HG03432 (cell line): ENCODE measurements at regions not wholly inside any gene's neighbourhood (a gene's known extent, or its start where the extent isn't known, plus 50 kb on each side); places are given as distances from the start of the nearest gene placed in this dataset.

ENCODE experiments used
- ATAC-seq: cut with Tn5 transposase; IDR thresholded peaks from one replicate; pipeline ENCODE4 v1.9.1; 2021; ENCODE audit warnings: mild to moderate bottlenecking, moderate library complexity; ENCODE audit not compliant: unreplicated experiment

DNA sequence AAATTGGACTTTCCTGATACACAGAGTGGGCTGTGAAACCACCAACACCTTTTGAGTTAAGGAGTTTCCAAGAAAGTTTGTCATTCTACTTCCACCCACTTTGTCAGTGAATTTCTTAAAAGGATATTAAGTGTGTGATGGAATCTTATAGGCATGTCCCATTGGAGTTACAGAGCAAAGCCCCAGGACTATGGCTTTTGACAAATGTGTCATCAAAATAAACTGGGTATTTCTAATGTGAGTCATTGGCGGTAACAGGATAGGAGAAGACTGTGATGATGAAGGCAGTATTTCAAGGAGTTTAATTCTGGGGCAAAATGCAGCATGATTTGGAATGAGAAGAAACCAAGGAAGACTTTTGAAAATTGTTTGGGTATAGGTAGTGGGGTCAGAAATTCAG, 1013.8 kb upstream of the EEF2KMT start:
- no peak for ATAC-seq

DNA sequence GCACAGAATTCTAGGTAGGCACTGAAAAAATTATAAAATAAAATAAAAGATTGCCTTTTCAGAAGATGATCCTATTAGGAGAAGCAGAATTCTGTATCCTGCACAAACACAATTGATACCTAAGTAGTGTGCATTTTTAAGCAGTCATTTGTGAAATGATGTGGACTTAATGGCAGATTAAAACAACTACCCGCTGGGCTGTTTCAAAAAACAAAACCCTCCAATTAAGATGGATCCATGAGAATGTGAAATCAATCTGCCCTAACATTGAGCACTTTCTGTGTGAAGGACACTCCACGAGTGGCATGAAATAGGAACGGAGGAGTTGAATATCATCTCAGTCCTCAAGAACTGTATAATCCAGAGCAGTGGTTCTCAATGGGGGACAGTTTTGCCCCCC, 1012.8 kb upstream of the EEF2KMT start:
- ATAC-seq: no peak

DNA sequence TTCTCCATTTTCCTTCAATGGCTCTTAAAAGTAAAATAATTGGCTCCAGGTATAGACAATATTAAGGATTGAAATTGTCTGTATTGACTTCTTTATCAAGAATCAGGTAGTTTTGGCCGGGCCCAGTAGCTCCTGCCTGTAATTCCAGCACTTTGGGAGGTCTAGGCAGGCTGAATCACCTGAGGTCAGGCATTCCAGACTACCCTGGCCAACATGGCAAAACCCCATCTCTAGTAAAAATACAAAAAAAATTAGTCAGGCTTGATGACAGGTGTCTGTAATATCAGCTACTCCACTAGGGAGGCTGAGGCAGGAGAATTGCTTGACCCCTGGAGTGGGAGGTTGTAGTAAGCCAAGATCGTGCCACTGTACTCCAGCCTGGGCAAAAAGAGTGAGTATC, 1008.5 kb upstream of the EEF2KMT start:
- ATAC-seq: no peak

DNA sequence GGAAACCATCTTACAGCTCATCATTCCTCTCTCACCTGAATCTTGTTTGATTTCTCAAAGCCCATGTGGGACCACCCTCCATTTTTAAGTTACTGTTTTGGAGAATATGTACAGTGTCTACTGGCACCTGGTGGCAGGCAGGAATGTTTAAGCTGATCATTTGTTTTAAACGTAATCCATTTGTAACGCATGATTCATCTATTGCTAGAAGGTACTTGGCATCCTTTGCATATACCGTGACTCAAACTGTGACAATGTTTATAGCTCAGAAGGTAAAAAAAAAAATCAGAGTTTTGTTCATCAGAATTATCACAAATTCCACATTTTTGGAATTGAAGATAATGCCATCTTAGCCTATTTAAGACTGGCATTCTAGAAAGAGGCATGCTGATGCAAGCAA, 1007.5 kb upstream of the EEF2KMT start:
- ATAC-seq: no peak

DNA sequence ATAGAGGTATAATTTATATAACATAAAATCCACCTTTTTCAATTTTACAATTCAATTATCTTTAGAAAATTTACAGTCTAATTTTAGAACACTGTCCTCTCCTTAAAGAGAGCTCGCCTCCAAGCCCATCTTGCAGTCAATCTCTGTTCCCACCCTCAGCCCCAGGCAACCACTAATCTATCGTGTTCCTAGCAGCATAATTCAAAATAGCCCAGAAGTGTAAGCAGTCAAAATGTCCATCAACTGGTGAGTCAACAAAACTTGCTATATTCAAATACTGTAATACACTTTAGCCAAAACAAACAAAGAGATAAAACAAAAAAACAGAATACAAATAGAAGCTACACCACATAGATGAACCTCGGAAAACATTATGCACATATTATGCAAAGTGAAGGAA, 1006.8 kb upstream of the EEF2KMT start:
- ATAC-seq: no peak

DNA sequence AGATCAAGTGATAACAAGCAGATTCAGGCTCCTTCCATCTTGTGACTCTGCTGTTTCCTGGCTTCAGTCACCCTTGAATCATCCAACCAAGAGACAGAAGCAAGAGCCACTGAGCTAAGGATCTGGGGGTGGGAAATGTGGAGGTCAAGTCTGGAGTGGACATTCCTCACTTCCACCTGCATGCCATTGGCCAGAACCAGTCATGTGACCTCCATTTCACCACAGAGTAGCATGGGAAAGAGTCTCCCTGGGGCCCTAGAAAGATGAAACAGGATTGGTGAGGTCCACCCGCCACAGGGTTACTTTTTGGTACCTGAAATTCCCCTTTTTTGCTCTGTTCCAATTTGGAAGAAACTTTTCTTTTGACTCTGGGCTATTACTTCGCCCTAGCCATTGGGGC, 1006.0 kb upstream of the EEF2KMT start:
- no peak for ATAC-seq

DNA sequence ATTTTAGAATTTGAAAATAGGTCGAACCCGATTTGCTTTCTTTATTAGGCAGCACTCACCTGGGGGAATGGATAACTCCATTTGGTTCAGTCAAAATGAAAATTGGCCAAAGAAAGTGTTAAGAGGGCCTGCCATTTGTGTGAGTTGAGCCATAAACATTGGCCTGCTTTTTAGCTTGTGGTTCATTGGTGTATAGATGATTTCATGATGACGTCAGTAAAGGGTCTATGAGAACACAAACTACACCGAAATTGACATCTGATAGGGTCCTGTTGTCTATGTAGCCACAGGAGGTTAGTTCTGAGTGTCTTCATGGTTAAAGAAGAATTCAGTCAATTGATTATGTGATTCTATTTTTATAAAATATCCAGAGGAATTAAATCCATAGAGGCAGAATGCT, 1001.5 kb upstream of the EEF2KMT start:
- ATAC-seq: no peak

DNA sequence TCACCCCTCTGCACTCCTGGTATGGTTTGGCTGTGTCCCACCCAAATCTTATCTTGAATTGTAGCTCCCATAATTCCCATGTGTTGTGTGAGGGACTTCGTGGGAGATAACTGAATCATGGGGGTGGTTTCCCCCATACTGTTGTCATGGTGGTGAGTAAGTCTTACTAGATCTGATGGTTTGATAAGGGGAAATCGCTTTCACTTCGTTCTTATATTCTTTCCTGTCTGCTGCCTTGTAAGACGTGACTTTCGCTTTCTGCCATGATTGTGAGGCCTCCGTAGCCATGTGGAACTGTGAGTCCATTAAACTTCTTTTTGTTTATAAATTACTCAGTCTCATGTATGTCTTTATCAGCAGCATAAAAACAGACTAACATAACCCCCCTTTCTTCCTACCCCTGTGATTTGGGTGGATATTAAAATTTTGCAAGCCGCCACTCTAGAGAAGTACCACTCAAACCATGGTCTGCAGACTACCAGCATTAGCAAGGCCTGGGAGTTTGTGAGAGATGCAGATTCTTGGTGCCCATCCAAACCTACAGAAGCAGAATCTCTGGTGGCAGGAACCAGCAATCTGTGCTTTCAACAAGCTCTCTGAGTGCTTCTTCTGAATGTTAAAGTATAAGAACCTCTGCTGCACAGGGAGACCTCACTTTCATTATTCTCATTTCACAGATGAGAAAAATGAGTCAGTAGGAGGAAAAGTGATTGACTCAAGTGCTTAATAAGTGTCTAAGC, 999.5 kb upstream of the EEF2KMT start:
- ATAC-seq: no peak

DNA sequence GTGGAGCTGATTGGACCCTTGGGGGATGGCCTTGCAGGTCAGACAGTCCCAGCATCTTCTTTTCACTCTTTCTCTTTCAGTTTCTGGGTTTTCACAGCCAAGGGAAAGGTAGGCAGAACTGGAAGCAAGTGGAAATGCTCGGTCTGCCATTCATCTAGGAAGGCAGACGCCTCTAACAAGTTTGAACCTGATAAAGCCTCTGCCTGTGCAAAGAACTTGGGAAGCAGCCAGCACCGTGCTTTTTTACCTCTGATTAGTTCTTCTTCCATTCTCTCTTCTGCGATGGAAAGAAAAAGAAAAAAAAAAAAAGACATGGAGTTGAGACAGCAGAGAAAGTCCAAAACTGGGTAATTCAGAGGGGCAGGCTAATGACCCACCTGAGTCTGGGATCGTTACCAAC, 997.8 kb upstream of the EEF2KMT start:
- ATAC-seq: no peak

DNA sequence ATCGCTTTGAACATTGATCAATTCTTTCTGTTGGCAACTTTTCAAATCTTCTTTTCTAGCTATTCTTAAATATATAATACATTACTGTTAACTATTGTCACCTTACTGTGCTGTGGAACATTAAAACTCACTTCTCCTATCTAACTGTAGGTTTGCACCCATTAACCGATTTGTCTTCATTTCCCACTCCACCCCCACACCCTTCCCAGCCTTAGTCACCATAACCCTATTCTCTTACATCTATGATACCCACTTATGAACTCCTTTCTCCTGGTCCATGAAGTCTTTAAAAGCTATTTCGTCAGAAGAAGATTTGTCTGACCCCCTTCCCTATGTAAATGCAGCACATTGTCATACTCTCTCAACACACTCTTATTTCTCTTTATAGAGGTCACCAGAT, 993.4 kb upstream of the EEF2KMT start:
- no peak for ATAC-seq

DNA sequence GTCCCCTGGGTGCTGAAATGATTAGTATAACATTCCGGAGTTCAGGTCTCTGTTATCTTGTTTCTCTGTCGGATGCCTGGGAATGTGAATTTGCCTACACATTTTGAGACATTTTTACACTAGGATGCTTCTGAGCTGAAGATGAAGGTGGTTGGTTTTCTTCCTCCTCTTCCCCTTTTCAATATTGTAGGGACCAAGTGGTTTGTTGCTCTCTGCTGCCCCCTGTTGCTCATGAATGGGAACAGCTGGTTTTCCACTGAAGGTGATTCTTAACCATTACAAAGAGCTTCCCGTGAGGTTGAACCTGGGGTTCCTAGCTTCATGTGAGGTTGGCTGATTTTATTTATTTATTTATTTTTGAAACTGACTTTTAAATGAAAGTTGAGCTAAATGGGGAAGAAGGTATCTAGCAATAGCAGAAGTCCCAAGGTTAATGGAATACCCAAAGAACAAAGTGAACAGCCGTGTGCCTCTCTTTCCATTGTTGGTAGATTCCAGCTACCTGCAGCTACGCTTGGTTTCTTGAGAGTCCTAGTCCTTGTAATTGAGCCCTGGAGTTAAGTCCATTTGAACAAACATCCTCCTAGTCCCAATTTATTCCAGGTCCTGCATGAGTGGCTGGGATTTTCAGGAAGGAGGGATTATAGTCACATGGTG, 983.9 kb upstream of the EEF2KMT start:
- ATAC-seq: no peak

DNA sequence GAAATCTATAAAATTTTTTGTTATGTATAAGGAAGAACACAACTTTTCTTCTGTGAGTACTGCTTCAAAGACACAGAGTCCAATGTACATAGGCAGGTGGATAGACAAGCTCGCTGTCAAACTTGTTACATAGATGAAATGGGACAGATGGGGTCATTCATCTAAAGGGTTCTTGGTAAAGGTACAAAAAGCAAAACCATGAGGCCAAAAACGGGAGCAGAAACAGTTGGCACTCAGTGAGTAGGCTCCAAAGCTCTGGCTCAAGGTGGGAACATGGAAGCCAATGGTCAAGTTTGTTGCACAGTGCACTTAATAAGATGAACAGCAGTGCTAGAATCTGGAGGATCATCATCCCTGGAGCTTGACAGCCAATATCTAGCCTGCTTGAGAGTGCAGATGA, 979.0 kb upstream of the EEF2KMT start:
- ATAC-seq: no peak

DNA sequence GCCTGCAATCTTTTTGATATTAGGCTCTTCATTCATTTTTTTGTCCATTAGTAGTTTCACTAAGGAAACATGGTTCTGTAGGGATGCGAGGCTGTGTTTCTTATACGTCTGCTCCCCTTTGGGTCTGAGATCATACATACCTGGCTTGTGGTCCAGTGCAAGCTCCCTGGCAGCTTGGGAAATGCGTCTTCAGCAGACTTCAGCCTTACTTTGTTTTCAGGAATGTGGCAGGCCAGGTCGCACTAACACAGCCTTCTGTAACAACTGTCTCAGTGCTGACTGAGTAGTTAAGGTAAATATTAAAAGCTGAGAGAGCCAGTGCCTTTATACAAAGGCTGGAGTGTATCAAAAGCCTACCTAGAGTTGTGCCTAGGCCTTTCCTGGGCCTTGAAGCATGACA, 970.5 kb upstream of the EEF2KMT start:
- no peak for ATAC-seq

DNA sequence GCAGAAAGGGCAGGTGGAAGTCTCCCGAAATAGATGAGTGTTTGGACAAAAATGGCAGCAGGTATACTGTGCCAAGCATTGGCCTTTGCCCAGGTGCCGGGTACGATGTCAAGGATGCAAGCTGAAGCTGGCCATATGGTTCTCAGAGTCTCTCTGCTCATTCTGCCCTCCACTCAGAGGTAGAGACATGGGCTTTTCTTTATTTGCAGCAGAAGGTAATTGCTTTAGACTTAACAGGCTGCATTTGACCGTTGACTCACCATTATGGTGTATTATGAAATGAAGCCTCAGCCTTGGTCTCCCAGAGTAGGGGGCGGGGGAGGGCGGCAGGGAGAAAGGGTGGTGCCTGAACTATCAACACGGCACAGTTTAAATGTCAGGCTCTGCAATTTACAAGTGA, 969.1 kb upstream of the EEF2KMT start:
- ATAC-seq: no peak

DNA sequence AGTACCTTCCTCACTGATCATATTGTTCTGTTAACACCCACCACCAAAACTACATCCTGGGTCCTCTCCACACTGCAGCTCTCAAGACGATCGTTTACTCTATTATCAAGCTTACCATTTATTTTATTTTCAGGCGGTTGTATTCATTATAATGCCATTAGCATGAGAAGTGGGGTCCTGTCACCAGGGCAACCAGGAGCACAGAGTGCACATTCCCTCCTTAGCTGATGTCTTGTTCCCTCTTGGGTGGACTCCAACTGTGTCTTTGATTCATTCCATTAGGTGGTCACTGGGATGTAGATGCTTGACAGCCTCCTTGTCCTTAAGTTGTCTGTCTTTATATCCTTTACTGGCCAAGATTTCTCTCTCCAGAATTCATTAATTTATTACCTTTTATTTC, 965.9 kb upstream of the EEF2KMT start:
- no peak for ATAC-seq

DNA sequence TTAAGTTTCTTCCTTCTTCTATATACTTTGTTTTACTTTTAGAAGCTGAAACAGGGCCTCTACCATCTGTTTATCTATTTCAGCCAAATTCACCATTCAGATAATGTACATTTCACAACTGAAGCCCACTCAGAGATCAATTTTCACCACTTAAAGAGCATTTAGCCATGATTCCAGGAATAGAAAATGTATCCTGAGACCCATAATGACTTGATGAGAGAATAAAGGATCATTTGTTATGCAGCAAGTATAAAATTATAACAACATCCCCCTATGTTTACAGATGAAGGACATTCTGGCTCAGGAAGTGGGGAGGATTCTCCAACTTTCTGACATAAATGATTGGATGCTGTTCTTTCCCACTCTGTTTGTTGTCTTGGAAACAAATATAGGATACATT, 962.1 kb upstream of the EEF2KMT start:
- ATAC-seq: no peak

DNA sequence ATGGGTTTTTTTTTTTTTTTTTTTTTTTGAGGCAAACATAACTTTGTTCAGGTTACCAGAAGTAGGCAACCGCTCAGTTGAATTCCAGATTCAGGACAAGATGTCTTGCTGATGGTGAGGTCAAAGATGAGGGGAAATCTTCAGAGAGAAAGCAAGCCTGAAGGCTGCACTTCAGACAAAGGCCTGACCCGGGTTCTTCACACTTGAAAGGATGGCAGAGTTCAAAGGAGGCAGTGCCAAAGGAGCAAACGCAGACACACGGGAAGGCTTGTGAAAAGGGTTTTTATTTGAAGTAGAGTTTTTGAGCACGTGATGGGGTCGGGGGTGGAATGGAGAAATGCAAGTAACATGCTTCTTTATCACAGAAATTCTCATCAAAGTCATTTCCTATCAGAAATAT, 960.2 kb upstream of the EEF2KMT start:
- ATAC-seq: no peak

DNA sequence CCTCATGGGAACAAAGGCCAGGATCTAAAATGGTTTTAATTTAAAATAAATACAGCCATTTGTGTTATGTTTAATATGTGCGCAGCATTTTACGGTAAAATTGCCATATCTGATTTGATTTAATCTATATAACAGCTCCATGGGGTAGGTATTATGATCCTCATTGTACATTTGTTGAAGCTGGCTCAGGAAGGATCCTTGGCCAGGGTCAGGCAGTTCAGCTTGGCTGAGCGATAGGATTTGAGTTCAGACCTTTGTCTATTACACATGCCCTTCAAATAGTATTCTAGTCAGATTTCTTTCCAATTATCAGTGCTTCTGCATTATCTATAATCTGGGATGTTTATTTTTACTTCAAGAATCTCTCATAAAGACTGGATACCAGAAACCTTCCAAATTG, 950.4 kb upstream of the EEF2KMT start:
- no peak for ATAC-seq

DNA sequence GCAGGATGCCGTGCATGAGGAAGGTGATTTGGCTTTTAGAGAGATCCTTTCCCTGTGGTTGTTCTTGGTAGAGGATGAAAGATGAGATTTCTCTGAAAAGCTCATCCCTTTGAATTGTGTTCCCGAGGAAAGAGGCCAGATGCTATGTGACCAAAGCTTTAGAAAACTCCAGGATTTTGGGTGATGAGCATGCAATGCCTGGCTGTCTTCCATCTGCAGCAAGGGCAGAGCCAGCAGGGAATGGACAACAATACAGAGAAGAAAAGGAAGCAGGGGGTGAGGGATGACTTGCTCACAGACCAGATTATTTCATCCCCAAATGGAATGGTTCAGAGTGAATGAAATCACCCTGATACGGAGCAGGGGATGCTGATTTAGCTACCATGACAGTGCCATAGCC, 949.7 kb upstream of the EEF2KMT start:
- ATAC-seq: no peak

DNA sequence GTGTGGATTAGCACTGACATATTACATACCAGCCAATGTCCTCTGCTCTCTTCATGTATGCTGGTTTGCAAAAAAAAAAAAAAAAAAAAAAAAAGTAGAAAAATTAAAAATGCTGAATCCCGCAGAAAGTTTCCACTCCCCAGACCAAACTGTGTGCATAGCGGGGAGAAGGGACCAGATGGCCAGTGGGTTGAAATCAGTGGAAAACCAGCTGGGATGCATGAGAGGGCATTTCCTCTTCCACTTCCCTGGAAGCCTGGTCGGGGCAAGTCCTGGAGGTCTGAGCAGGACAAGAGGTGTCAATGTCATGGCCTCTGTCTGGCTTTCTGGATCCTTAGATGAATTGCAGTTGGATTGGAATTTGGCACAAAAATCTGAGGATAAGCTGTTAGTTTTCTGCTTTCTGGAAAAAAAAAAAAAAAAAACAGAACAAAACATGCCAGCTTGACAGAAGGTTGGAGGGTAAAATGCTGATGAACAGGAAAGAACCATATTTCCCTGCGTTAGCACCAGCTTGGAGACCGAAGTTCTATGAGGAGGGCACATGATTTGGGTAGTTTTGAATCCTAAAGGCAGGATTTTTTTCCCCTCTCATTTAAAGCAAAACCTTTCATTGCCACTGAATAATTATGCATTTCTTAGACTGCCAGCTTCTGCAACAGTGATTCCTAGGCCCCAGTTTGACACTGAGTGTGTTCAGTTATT, 941.5 kb upstream of the EEF2KMT start:
- ATAC-seq: no peak

DNA sequence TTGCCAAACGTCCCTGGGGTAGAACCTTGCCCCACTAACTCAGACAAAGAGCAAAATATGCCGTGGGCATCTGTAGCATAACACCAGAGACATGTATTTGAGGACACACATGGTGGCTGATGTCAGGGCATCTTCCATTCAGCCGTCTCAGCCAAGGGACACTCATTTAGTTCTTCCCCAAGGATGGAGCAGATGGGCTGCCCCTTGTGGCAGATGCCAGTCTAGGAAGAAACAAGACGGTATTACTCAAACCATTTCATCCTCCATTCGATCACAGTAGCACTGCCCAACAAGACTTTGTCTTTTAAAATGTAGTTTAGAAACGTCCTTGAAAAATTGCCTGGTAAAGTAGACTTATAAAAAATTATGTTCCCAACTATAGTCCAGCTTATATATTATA, 937.6 kb upstream of the EEF2KMT start:
- ATAC-seq: no peak

DNA sequence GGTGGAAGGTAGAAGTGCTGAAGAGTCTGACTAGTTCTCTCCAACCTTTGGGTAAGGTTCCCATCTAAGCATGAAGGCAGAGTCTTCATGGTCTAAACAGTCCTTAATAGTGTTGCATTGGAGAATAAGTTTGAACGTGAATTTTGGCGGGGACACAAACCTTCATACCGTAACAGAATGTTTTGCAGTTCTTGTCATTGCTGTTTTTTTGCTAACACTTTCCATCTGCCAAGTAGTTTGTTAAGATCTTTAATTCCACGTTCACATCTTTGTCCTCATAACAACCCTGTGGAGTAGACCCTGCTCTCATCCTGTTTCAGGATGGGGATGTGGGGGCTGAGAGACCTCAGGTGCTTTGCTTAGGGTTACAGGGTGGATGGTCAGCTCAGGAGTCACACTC, 936.9 kb upstream of the EEF2KMT start:
- ATAC-seq: no peak
